Endothelial cell (in vitro differentiated cells): ENCODE measurements at regions not wholly inside any gene's neighbourhood (a gene's known extent, or its start where the extent isn't known, plus 50 kb on each side); places are given as distances from the start of the nearest gene placed in this dataset.

Source experiments
- DNase-seq: peaks from one replicate; pipeline ENCODE4 v3.0.0; 2021; ENCODE audit warnings: low spot score
- H3K27ac Mint-ChIP-seq: one replicate; pipeline ENCODE4 v1.8.0; 2021; ENCODE audit warnings: mixed read lengths, inconsistent platforms; ENCODE audit not compliant: unreplicated experiment
- H3K27me3 Mint-ChIP-seq: one replicate; pipeline ENCODE4 v1.8.0; 2021; ENCODE audit warnings: mild to moderate bottlenecking, moderate library complexity, mixed read lengths, inconsistent platforms; ENCODE audit not compliant: unreplicated experiment
- H3K36me3 Mint-ChIP-seq: one replicate; pipeline ENCODE4 v1.8.0; 2021; ENCODE audit warnings: mild to moderate bottlenecking, low read depth, mixed read lengths, inconsistent platforms; ENCODE audit not compliant: unreplicated experiment
- H3K4me1 Mint-ChIP-seq: one replicate; pipeline ENCODE4 v1.8.0; 2021; ENCODE audit warnings: mild to moderate bottlenecking, mixed read lengths, inconsistent platforms; ENCODE audit not compliant: unreplicated experiment
- H3K4me3 Mint-ChIP-seq: one replicate; pipeline ENCODE4 v1.8.0; 2021; ENCODE audit warnings: mild to moderate bottlenecking, mixed read lengths, inconsistent platforms; ENCODE audit not compliant: unreplicated experiment
- H3K9me3 Mint-ChIP-seq: one replicate; pipeline ENCODE4 v1.8.0; 2021; ENCODE audit warnings: mixed read lengths, inconsistent platforms; ENCODE audit not compliant: unreplicated experiment
- TF ChIP-seq, protein P1 (sequence below): fragments of 200-600 bp; sonication (generic); IDR thresholded peaks from one replicate; pipeline ENCODE4 v1.5.0; 2021; ENCODE audit warnings: antibody characterized with exemption; ENCODE audit not compliant: unreplicated experiment

- Mint-ChIP-seq H3K36me3 (no peaks in the 10 kb centered on the region), H3K27ac (no peak overlapping the region), H3K4me1 (no peaks in the 10 kb centered on the region), H3K4me3 (no peak overlapping the region), H3K27me3 (no peaks in the 10 kb centered on the region), H3K9me3 (no peaks in the 10 kb centered on the region)
- no peak for DNase-seq
- TF ChIP-seq, protein P1, sequence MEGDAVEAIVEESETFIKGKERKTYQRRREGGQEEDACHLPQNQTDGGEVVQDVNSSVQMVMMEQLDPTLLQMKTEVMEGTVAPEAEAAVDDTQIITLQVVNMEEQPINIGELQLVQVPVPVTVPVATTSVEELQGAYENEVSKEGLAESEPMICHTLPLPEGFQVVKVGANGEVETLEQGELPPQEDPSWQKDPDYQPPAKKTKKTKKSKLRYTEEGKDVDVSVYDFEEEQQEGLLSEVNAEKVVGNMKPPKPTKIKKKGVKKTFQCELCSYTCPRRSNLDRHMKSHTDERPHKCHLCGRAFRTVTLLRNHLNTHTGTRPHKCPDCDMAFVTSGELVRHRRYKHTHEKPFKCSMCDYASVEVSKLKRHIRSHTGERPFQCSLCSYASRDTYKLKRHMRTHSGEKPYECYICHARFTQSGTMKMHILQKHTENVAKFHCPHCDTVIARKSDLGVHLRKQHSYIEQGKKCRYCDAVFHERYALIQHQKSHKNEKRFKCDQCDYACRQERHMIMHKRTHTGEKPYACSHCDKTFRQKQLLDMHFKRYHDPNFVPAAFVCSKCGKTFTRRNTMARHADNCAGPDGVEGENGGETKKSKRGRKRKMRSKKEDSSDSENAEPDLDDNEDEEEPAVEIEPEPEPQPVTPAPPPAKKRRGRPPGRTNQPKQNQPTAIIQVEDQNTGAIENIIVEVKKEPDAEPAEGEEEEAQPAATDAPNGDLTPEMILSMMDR: no peak
These were observed 400.9 kb downstream of the PRDM2 start for GRCh38 chr1:14100919-14101318.

DNA sequence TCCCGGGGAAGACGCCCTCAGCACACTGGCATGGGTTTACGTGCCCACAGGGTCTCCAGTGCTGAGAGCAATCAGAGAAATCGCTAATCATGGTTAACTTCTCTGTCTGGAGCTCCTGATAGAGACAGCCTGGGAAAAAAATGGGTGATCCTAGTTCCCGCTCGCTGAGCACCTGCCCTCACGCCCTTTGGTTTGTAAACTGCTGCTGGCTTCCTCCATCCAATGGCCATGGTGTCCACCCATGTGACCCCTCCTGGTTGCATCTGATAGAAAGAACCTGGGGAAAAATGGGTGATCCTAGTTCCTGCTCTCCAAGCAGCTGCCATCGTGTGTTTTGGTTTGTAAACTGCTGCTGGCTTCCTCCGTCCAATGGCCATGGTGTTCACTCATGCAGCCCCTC lies 402.2 kb downstream of the PRDM2 start:
- no peaks in the 10 kb centered on the region for H3K9me3 Mint-ChIP-seq
- TF ChIP-seq, protein P1: no peak
- no peak for DNase-seq
- H3K4me1 Mint-ChIP-seq: no peaks in the 10 kb centered on the region
- no peak overlapping the region for H3K4me3 Mint-ChIP-seq
- no peak overlapping the region for H3K27ac Mint-ChIP-seq
- H3K36me3 Mint-ChIP-seq: no peaks in the 10 kb centered on the region
- no peaks in the 10 kb centered on the region for H3K27me3 Mint-ChIP-seq

DNA sequence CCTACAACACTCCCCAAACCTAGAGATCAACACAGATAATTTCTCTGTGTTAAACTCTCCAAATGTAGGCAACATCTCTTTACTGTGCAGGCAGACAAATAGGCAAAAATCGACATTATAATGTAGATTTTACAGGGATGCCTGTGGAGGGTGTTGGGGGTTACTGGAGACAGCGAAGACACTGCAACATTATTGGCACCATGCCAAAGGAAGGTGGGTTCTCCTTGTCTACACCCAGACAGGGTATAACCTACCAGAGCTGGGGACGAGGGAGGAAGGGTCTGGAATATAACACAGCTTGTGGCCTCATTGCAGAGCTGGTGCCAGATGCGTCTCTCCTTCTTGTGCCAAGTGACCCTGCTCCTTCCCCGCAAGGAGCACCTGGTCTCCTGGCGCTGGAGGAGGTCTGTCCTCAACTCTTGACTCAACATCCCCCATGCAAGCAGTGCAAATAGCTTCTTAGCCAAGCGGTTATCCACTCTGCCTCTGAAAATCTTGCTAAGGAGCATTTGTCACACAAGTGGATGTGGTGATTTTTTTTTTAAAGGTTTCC lies 404.0 kb downstream of the PRDM2 start:
- TF ChIP-seq, protein P1: no peak
- H3K27ac Mint-ChIP-seq: no peak overlapping the region
- no peak for DNase-seq

DNA sequence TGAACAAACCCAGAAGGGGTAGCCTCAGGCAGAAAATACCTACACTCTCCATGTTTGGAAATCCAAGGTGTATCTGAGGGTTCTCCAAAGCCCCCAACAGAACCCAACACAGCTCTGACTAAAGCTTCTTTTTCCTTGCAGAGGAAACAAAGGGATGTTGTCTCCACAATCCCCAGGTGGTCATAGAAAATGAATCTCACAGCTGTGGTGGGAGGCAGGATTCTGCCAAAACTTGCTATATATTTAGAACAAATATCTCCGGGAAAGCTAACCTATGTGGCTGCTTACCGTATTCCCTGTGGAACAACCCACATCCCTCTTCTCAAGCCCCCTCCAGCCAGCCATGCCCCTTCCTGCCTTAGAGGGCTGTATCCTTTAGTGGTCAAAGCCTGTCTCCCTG lies 406.1 kb downstream of the PRDM2 start:
- Mint-ChIP-seq H3K4me1 (no peaks in the 10 kb centered on the region), H3K27me3 (no peaks in the 10 kb centered on the region), H3K27ac (no peak overlapping the region), H3K4me3 (no peak overlapping the region), H3K36me3 (no peaks in the 10 kb centered on the region), H3K9me3 (no peaks in the 10 kb centered on the region)
- no peak for DNase-seq
- TF ChIP-seq, protein P1: no peak

More for the DNA sequence above, 404.0 kb downstream of the PRDM2 start:
- Mint-ChIP-seq H3K4me3 (no peak overlapping the region), H3K4me1 (no peaks in the 10 kb centered on the region), H3K27me3 (no peaks in the 10 kb centered on the region), H3K9me3 (no peaks in the 10 kb centered on the region), H3K36me3 (no peaks in the 10 kb centered on the region)

- Mint-ChIP-seq H3K27ac (no peak overlapping the region), H3K4me3 (no peak overlapping the region), H3K9me3 (no peaks in the 10 kb centered on the region), H3K4me1 (no peaks in the 10 kb centered on the region), H3K27me3 (no peaks in the 10 kb centered on the region), H3K36me3 (no peaks in the 10 kb centered on the region)
- TF ChIP-seq, protein P1: no peak
- no peak for DNase-seq
These were observed 406.8 kb downstream of the PRDM2 start for GRCh38 chr1:14106679-14107313.
